NCI-H510A treated with DMSO at 0.1 percent for 48 hours (cell line): ENCODE measurements at regions not wholly inside any gene's neighbourhood (a gene's known extent, or its start where the extent isn't known, plus 50 kb on each side); places are given as distances from the start of the nearest gene placed in this dataset.
"Not testable (repeated sequence)": the region's sequence is repeated elsewhere in the genome, so short reads cannot be mapped to it uniquely, and the experiment has no call there.

Experiments
- DNase-seq: peaks from one replicate; lab custom pipeline; 2025; lab: John Stamatoyannopoulos, UW

DNA sequence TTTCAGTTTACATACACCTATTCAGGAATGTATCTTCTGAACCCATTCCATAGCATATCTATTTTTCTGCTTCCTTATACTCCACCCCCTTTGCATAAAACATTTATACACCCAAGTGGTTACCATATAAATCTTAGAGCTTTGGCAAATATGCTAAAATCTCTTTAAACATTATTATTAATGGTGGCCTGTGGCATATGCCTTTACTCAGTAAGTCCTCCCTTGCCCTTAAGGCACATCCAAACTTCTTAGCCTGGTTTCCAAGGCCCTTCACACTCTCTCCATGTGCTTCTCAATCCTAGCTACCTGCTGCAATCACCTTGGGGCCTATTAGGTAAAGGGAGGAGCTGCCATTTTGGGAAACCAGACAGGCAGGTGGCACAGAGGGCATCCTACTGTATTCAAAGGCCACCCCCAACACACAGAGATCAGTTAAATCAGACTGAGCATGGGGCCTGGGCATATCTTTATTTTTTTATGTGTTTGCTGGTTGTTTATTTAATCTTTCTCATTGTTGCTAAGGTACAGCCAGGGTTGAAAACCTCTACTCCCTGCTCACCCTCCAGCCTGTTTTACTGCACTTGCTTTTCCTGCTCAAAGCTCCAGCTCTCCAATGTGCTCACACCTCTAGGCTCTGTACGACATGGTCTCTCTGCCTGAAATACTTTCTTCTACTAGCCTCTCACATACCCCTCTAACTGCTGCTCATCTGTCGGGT lies 242.8 kb upstream of the HNRNPA3 start:
- DNase-seq, result no peak

DNA sequence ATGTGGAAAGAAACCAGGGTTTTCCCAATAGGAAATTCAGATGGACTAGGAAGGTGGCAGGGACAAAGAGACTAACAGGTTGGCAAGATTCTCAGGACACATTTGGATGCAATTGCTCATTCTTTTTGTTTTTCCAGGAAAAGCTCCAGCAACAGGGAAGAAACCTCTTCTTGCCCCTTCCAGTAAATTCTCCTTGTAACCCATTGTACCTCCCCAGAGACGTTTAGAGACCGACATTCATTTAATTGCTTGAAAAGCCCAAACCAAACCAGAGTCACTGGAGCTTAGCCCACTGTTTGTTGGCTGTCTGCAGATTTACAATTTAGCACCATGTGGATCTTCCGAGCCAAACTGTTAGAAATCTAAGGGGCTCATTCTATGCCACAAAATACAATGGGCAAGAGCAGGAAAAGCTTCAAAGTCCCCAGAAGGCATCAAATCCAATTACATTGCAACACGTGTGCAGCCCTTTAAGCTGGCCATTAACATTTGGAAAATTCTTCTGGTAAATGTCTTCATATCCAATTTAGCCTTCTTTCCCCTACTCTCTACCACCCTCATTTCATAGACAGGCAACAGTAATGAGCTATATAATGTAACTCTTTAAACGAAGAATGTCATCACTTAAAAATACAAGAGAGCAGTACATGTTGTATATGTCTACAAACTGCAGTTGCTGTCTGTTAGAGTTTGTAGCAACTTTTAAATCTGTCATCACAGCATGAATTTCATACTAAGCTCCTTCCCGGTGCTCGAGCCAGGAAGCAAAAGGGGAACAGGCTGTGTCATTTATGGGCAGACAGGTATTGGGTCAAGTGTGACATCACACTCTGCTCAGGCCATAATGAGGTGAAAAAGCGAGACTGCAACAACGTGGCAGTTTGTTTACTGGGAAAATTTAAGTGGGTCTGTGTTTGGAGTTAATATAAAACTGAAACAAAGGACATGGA lies 235.6 kb upstream of the HNRNPA3 start:
- DNase-seq, result no peak

DNA sequence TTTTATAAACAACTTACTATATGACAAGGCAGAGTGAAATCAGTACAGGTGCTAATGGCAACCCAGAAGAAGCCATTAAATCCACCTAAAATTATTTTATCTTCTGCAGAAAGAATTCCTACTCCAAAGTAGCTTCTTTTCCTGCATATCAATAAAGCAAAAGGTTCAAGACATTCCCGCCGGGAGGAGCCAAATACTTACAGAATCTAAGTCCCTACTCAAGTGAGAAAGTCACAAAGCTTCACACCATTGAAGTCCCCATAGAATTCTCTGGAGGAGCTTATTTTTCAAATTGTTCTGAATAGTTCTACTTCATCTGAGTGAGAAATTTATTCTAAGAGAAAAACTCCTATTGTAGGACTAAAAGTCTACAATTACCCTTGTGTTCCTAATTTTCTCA lies 233.7 kb upstream of the HNRNPA3 start:
- no peak for DNase-seq

DNA sequence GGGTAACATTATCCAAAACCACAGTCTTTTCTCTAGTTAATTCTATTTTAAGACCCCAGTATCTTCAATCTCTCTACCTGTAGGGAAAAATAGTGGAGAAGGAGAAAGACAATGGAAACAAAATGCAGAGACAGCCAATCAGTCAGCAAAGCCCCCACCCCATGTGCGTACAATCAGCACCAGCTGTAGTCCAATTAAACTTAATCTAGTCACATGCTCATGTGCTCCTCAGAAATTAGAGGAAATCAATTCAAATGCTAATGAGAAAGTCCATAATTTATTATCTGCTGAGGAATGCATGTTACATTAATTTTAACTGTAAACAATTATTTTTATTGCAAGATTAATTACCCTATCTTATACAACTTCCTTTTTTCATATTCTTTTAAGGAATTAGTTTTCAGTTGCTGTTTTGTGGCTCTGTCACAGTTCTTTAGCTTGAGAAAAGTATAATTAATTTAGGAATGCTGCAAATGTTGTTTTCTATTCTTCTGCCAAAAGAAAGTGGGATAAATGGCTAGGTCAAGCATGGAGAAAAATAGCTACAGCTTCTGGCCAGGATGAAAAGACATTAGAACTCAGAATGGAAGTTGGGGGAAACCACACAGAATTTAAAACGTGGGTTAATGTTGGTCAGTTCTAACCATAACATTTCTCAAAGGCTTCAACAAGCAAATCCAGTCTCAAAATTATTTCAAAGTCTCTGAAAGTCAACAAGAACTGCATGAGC lies 232.4 kb upstream of the HNRNPA3 start:
- DNase-seq, result no peak

DNA sequence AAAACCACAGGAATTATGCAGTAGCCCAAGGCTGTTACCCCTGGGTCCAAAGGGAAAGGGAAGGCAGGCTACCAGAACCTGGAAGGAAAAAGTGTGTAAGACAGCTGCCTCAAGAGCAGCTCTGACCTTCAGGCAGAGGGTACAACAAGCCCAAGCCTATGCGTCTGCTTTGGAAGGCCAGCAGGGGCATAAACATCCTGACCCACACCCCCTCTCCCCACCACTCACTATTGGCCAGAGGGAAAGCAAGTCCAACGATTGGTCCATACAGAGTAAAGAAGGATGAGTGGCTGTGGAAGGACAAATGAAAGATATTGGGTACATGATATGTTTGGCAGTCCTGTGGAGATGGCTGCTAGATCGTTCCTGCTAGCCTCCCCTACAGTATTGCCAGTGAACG lies 227.6 kb upstream of the HNRNPA3 start:
- DNase-seq, result no peak

DNA sequence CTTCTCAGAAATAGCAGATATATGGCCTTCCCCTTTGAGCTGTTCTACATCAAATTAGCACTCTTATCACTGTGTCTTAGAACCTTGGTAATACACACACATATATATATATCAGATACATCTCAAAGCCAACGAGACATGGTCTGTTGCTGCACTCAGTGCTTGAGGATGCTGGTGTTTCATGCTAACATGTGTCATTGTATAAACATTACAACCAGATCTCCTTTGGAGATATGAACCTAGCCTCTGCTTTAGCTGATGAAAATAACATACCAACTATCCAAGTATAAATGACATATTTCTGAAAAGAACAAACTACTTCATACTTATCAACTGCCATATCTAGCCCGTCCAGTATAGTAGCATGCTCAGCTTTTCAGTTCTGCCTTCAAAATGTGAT lies 226.7 kb upstream of the HNRNPA3 start:
- DNase-seq, result no peak

DNA sequence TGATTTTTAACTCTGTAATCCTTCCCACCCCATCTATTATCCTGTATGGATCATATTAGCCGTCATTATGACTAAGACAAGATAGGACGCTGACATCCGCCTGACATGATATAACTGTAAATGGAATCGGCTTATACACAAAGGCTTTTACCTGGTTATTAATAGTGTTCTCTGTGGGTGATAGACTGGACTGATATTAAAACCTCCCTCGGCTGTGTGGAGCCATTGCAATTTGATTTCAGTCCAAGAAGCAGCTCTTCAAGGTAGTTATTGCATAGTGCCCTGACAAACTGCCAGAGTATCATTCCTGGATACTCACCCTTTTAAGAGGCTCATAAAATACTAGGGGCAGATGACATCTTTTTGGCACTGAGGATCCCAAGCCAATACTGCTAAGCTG lies 226.1 kb upstream of the HNRNPA3 start:
- DNase-seq, result no peak

DNA sequence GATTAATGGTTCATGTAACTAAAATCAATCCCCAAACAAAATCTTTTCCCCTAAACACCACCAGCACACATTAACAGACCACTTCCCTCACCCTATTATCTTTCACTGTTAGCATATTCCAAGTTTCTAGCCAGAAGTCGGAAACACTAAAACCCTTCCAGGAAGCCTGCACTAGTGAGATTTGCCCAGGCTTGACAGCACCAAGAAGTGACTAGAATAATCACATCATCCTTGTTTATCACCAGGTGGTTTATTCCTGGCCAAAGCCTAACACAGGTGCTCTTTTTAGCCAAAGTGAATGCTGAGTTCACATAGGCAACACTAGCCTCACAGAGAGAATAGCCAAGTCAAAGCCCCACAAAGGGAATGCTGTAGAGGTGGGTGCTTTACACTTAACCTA lies 221.2 kb upstream of the HNRNPA3 start:
- no peak for DNase-seq

DNA sequence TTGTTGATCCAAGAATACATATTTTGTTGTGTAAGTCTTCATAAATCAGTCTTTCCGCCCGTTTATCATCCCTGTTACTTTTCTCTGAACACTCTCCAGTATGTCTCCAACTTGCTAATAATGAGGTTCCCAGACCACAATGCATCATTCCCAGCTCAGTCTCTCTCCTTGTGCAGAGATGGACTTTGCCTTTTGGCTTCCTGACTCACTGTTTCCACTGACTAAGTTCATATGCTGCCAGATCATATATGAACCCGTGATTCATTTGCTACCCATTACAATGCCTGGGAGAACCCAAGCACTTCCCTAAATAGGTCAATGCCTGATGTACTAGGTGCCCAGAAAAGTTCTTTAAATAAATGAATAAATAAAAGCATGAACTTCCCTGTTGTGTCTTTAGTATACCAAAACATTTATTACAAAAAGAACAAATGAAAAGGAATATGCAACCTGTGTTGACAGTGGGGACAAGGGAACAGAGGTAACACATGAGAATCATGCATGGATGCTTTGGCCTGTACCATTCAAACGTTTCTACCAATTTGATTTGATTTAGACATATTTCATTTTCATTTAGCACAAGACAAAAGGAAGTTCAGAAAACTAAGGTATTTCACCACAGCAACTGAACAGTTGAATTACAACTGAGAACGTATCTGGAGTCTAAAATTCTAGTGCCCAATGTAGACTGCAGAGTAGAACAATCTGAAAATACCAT lies 215.4 kb upstream of the HNRNPA3 start:
- no peak for DNase-seq

DNA sequence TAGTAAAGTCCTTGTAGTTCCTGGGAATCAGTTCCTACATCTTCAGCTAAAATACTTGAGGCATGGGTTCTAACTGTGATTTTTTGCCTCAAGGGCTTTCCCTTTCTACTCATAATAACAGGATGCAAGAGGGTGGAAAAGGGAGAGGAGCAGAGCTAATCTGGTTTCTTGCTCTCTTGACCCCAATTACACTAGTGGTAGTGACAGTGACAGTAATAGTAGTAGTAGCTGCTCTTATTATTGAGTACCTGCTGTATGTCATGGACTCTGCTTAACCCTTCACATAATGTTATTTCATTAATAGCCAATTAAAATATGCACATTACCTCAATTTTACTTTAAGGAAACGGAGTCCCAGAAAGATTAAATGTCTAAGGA lies 214.8 kb upstream of the HNRNPA3 start:
- no peak for DNase-seq

DNA sequence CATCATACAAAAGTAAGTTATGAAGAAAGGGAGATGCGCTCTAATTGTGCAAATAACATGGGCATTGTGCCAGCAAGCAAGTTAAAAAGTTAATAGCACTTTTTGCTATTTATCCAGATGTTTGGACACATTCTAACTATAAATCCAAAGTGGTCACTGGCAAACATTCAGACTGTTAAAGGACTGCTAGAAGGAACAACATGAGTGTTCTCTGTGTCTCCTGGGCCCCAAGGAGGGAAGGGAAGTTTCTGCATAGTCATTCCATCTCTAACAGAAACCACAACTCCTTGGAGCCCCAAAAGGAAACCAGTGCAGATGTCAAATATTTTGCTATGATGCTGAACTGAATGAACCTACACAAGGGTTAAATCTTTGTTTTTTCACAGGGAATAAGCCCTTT lies 213.3 kb upstream of the HNRNPA3 start:
- DNase-seq, result no peak

DNA sequence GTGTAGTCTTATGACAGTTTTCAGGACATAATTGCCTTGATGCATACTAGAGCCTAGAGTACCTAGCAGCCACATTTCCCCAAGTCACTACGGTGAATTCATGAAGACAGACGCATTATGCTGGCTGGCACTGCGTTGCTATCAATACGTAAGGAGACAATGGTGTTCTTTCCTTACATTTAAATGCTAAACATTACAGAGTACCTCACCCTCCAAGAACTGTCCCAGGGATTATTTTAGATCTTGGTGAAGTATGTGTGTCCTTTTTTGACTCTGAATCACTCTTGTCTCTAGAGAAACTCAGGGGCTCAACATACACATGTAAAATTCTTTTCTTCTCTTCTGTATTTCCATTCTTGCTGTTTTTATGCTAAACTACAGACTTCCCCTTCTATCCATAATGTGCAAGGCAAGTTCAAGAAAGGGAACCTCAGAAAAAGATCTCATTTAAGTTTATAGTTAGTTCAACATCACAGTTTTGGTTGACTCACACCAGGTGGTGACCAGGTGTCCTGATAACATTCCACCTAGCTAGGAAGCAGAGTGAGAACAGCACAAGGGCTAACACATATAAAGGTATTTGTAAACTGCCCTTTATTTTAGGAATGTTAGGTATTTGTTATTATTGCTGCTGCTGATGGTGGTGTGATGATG lies 212.4 kb upstream of the HNRNPA3 start:
- DNase-seq, result no peak

DNA sequence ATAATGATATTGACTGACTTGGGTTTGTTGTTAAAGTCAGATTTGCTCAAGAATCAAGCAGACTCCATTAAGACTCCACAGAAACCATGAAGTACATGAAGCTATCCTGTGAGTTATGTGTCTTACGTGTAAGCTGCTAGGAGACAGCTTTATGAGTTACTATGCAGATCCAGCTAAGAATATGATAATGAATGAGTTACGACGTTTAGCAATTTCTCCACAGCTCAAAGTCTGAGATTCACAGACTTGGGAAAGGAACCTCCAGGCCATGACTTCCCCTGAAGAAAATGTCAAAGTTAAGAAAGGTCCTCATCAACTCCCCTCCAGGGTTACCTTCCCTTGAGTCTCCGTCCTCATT lies 211.9 kb upstream of the HNRNPA3 start:
- no peak for DNase-seq

DNA sequence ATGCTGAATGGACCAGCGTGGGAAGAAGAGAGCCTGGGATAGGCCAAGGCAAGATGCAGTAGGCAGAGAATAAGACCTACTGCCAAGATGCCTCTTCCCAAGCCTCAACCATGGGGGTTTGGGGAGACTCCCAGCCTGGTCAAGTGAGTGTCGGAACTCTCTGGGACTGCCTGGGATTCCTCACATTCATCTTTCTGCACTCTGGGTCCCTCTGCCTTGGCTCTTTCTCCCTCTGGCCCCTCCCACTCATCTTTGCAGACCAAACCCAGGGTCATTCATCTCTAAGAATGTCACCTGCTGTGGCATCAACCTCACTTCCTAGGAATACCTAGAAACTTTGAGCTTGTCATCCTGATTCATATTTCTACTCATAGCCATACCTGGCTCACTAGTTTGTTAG lies 211.3 kb upstream of the HNRNPA3 start:
- no peak for DNase-seq

DNA sequence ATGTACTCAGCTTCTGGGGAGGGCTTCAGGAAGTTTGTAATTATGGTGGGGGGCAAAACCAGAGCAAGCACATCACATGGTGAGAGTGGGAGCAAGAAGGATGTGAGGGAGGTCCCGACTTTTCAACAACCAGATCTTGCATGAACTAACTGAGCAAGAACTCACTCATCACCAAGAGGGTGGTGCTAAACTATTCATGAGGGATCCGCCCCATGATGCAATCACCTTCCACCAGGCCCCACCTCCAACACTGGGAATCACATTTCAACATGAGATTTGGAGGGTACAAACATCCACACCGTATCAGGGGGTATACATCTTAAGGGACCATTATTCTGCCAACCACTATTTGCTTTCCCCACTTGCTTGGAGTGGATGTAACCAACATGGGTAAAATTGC lies 209.6 kb upstream of the HNRNPA3 start:
- no peak for DNase-seq

DNA sequence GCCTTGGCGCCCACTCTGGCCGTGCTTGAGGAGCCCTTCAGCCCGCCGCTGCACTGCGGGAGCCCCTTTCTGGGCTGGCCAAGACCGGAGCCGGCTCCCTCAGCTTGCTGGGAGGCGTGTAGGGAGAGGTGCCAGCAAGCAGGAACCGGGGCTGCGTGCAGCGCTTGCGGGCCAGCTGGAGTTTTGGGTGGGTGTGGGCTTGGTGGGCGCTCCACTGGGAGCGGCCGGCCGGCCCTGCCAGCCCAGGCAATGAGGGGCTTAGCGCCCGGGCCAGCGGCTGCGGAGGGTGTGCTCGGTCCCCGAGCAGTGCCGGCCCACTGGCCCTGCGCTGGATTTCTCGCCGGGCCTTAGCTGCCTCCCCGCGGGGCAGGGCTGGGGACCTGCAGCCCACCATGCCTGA lies 204.9 kb upstream of the HNRNPA3 start:
- DNase-seq, result not testable (repeated sequence)

DNA sequence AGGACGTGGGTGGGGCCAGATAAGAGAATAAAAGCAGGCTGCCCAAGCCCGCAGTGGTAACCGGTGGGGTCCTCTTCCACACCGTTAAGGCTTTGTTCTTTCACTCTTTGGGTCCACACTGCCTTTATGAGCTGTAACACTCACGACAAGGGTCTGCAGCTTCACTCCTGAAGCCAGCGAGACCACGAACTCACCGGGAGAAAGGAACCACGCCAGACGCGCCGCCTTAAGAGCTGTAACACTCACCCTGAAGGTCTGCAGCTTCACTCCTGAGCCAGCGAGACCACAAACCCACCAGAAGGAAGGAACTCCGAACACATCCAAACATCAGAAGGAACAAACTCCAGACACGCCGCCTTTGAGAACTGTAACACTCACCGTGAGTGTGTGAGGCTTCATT lies 203.9 kb upstream of the HNRNPA3 start:
- DNase-seq, result not testable (repeated sequence)

DNA sequence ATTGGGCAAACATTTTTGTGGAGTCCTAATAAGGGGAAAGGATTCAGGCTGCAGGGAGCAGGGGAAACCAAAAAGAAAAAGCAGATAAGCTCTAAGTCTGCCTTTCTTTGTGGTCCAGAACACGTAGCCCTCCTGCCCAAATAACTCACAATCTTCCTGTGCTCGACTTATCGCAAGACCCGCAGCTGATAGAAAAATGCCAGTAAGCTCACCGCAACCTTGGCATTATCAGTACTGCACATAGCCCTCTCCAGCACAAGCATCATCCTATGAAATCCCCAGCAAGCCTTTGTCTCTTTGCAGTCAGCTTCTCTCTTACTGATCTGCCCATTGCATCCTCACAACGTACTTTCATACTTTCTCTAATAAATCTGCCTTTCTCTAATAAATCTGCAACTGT lies 202.4 kb upstream of the HNRNPA3 start:
- DNase-seq, result no peak

DNA sequence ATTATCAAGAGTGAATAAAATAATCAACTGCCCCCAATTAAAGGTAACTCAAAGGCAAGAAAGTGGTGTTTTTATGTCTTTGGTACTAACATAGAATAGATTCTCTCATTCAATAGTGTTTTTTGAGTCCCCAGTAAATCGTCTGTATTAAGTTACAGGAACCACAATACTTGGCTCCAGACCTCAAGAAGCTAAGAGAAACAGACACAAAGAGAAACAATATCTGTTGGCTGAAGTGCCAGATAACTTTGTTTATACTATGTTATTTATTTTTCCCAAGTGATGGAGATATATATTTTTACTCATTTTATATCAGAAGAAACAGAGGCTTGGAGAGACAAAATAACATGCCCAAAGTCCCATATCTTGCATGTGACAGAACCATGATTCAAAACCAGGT lies 201.7 kb upstream of the HNRNPA3 start:
- no peak for DNase-seq

DNA sequence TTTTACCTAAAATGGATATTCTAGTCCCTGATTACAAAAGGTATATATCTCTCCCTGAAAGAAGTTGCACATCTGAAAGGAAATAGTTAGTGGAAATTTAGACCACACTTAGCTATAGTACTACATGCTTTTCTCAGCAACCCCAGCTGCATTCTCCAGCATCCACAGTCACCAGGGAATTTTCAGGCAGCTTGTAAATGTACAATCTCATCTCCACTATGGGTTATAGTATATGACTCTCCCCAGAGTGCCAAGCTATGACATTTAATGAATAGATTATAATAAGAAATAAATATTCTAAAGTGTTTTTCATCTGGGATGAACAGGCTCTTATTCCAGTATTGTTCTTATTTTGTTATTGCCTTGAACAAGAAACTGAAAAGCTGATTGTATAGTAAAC lies 197.6 kb upstream of the HNRNPA3 start:
- DNase-seq, result no peak

DNA sequence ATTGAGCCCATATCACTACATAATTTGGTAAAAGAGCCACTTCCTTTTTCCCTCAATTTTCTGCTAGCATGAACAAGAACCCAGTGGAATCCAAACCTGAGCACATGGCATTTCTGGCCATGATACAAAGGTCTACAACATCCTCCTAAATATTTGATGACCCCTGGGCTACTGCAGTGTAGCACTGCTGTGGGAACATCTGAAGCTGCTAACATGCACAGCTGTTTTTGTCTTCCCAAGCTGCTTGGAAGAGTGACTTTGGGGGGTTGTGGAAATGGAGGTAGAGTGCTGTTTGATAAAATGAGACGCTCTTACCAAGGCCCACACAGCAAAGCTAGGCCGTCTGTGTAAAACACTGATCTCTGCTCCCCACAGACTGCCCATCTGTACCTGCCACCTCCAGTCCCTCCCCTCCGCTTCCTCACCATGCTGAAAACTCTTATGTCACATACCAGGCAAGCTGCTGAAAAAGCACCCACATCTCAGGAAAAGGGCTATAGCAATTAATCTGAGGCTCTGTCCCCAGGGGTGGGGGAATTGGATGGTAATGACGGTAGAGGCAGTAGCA lies 197.2 kb upstream of the HNRNPA3 start:
- no peak for DNase-seq
